HG02943 (cell line): ENCODE measurements at regions not wholly inside any gene's neighbourhood (a gene's known extent, or its start where the extent isn't known, plus 50 kb on each side); places are given as distances from the start of the nearest gene placed in this dataset.

Source experiments
- ATAC-seq: cut with Tn5 transposase; IDR thresholded peaks from one replicate; pipeline ENCODE4 v1.9.1; 2021; ENCODE audit warnings: mild to moderate bottlenecking, low read depth, moderate library complexity; ENCODE audit not compliant: unreplicated experiment

GRCh38 chr6:133170602-133171001 lies 70.6 kb upstream of the EYA4 start:
- no peak for ATAC-seq

GRCh38 chr6:133171989-133172604 lies 69.1 kb upstream of the EYA4 start:
- no peak for ATAC-seq

- no peak for ATAC-seq
Measured at GRCh38 chr6:133173276-133173675, 67.9 kb upstream of the EYA4 start.

GRCh38 chr6:133179481-133179880 lies 61.7 kb upstream of the EYA4 start:
- no peak for ATAC-seq

- no peak for ATAC-seq
Measured at GRCh38 chr6:133183691-133184090, 57.5 kb upstream of the EYA4 start.

GRCh38 chr6:133184798-133185372 lies 56.3 kb upstream of the EYA4 start:
- no peak for ATAC-seq

- no peak for ATAC-seq
Measured at GRCh38 chr6:133185731-133186130, 55.4 kb upstream of the EYA4 start.

- no peak for ATAC-seq
Measured at GRCh38 chr6:133187114-133187513, 54.0 kb upstream of the EYA4 start.

GRCh38 chr6:133187657-133188453 lies 53.3 kb upstream of the EYA4 start:
- no peak for ATAC-seq

GRCh38 chr6:133190912-133191311 lies 50.2 kb upstream of the EYA4 start:
- ATAC-seq, result no peak

GRCh38 chr6:133191323-133191722 lies 49.8 kb upstream of the EYA4 start:
- ATAC-seq, result no peak
